ENCODE measurements at regions not wholly inside any gene's neighbourhood (a gene's known extent, or its start where the extent isn't known, plus 50 kb on each side); places are given as distances from the start of the nearest gene placed in this dataset.

DNA sequence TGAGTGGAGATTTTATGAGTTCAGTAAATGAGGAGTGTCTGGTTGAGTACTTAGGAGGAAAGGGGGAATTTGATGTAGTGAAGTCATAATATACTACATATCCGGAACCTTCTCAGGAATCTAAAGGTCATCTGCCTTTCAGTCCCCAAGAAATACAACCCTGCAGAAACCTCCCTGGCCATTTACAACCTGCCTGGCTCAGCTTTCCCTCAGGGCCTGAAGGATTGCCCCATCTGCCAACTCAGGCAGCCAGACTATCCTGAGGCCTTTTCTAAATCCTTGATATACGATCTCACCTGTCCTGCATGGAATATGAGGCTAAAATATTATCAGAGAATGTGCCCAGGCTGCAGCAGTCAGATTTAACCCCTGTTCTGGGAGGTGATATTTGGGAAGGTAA, 165.4 kb upstream of the SPOPL start:
- TF ChIP-seq MAX (IDR thresholded peaks at IDR 0.05) (no peak), EGR1 (IDR thresholded peaks at IDR 0.05) (no peak), TEAD4 (IDR thresholded peaks at IDR 0.05) (no peak), EP300 (IDR thresholded peaks at IDR 0.05; ENCODE audit: borderline replicate concordance) (no peak), RAD21 (IDR thresholded peaks at IDR 0.05; ENCODE audit: low read depth) (no peak)
- TF ChIP-seq, protein P1, sequence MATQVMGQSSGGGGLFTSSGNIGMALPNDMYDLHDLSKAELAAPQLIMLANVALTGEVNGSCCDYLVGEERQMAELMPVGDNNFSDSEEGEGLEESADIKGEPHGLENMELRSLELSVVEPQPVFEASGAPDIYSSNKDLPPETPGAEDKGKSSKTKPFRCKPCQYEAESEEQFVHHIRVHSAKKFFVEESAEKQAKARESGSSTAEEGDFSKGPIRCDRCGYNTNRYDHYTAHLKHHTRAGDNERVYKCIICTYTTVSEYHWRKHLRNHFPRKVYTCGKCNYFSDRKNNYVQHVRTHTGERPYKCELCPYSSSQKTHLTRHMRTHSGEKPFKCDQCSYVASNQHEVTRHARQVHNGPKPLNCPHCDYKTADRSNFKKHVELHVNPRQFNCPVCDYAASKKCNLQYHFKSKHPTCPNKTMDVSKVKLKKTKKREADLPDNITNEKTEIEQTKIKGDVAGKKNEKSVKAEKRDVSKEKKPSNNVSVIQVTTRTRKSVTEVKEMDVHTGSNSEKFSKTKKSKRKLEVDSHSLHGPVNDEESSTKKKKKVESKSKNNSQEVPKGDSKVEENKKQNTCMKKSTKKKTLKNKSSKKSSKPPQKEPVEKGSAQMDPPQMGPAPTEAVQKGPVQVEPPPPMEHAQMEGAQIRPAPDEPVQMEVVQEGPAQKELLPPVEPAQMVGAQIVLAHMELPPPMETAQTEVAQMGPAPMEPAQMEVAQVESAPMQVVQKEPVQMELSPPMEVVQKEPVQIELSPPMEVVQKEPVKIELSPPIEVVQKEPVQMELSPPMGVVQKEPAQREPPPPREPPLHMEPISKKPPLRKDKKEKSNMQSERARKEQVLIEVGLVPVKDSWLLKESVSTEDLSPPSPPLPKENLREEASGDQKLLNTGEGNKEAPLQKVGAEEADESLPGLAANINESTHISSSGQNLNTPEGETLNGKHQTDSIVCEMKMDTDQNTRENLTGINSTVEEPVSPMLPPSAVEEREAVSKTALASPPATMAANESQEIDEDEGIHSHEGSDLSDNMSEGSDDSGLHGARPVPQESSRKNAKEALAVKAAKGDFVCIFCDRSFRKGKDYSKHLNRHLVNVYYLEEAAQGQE (IDR thresholded peaks at IDR 0.05; ENCODE audit: low read depth): no peak

All from Ishikawa (cell line).